GM12874 (cell line): ENCODE measurements at regions not wholly inside any gene's neighbourhood (a gene's known extent, or its start where the extent isn't known, plus 50 kb on each side); places are given as distances from the start of the nearest gene placed in this dataset.

Source experiments
- TF ChIP-seq, protein P1 (sequence below): IDR thresholded peaks from 2 replicates; pipeline ENCODE4 v1.5.1; 2011; ENCODE audit warnings: low read depth, mild to moderate bottlenecking, control low read depth, low read length, moderate library complexity; ENCODE audit not compliant: insufficient read depth

DNA sequence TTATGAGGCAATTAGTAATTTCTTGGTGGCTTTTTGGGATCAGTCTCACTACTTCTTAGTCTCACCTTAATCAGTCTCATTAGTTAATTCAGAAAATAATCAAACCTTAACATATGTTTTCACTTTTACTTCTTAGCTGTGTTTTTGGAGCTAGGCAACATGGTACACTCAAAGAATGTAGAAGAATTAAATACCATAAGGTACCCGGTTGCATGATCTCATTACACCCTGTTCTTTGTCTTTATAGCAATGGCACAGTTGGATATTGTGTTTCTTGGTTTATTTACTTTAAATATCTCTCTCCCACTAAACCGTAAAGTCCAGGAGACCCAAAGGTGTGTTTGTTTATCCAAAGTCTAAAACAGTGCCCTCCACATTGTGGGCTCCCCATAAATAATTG, 132.3 kb downstream of the TNFSF18 start:
- TF ChIP-seq, protein P1, sequence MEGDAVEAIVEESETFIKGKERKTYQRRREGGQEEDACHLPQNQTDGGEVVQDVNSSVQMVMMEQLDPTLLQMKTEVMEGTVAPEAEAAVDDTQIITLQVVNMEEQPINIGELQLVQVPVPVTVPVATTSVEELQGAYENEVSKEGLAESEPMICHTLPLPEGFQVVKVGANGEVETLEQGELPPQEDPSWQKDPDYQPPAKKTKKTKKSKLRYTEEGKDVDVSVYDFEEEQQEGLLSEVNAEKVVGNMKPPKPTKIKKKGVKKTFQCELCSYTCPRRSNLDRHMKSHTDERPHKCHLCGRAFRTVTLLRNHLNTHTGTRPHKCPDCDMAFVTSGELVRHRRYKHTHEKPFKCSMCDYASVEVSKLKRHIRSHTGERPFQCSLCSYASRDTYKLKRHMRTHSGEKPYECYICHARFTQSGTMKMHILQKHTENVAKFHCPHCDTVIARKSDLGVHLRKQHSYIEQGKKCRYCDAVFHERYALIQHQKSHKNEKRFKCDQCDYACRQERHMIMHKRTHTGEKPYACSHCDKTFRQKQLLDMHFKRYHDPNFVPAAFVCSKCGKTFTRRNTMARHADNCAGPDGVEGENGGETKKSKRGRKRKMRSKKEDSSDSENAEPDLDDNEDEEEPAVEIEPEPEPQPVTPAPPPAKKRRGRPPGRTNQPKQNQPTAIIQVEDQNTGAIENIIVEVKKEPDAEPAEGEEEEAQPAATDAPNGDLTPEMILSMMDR: no peak

DNA sequence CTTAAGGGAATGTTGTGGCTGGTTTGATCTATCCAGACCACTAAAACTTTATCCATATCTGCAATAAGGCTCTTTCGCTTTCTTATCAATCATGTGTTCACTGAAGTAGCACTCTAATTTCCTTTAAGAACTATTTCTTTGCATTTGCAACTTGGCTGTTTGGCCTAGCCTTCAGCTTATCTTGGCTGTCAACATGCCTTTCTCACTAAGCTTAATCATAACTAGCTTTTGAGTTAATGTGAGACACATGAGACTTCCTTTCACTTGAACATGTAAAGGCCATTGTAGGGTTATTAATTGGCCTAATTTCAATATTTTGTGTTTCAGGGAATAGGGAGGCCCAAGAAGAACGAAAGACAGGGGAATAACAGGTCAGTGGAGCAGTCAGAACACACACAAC, 124.7 kb downstream of the TNFSF18 start:
- TF ChIP-seq, protein P1: no peak

DNA sequence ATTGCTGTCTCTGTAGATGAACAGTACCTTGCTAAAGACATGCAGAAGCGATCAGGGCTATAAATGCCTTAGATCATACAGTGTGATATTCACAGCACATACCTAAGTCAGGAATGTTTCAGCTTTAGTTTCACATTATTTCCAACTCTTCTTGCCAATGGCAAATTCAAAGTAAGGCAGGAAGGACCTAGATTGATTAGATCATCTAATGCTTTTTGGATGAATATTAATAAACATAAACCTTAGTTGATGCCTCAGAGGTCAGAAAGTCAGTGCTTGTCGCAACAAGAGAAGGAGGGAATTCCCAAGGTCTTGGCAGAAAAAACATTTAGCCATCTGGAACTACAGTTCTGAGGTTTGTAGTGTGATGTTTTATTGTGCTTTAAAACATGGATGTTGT, 122.3 kb downstream of the TNFSF18 start:
- TF ChIP-seq, protein P1: no peak

DNA sequence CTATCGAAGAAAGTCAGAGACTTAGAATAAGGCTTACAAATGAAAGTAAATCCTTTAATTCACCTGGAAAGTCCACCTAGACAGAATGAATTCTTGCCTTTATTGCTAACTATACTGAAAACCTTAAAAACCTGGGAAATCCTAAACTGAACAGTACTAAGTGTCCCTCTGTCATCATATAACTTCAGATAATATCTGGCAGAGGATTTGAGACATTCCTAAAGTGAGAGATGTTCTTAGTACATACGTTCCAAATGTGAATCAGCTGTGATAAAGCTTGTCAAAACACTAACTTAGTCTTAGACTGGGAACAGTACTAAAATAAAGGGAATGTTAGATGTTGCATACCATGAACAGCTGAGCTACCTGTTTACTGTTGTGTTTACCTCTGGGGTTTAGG, 121.7 kb downstream of the TNFSF18 start:
- TF ChIP-seq, protein P1: no peak

DNA sequence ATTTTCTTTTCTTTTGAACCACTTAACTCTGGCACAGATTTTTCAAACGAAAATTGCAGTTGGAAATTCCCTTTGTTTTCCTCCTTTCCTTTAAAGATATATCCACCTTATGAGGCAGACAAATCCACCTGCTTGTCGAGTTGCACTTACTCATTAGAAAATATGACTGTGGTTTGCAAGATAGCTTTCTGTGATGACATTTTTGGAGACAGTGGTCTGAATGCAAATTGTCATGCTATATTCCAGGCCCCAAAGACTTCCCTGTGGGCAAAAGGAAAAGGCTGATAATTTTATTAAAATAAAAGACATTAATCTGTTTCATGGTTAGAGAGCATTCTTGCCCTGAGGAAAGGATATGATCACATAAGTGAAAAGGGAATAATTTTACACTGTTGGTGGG, 120.6 kb downstream of the TNFSF18 start:
- TF ChIP-seq, protein P1: no peak

DNA sequence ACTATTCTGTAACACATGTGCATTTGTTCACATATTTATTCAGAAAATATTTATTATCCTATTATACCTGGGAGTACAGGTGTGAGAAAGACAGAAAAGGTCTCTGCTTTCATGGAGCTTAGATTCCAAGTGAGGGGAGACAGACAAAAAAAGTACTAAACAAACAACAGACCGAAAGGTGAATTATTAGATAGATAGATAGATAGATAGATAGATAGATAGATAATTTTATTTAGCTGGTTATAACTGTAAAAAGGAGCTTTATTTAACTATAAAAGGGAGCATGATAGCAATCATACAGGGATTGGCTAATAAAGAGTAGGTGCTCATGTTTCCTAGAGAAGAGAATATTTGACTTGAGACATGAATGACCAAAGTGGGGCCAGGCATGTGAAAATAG, 119.4 kb downstream of the TNFSF18 start:
- TF ChIP-seq, protein P1: no peak

DNA sequence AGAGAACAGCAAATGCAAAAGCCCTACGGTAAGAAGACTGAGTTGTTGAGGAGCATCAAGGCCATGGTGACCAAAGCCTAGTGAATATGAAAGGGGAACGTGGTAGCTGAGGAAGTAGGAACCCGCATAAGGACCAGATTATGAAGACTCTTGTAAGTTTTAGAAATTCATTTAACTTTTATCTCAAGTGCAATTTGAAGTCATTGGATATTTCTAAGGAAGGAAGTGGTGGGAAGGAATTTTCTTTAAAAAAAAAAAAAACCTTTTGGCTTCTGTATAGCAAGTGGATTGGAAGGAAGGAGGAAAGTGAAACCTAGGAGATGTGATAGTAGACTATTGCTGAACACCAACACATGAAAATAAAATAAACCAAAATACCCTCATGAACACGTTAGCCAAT, 119.0 kb downstream of the TNFSF18 start:
- TF ChIP-seq, protein P1: no peak

DNA sequence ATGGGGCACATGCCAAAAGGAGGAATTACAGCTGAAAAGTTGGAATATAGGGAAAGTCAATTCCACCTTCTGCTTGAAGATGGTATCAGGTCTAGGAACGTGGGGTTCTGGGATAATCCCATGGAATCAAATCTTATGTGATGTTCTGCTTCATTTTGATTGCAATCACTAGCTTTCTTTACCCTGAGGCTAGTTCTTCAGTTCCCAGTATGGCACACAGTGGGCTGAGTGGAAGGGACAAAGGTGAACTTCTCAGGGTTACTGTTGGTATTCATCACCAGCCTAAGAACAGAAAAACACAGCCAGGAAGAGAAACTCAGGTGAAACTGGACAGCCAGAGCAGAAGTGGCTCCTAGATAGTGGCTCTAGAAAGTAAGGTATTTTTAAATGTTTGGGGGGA, 117.8 kb downstream of the TNFSF18 start:
- TF ChIP-seq, protein P1: no peak
